GM19328 (cell line): ENCODE measurements at regions not wholly inside any gene's neighbourhood (a gene's known extent, or its start where the extent isn't known, plus 50 kb on each side); places are given as distances from the start of the nearest gene placed in this dataset.

ENCODE experiments used
- ATAC-seq: cut with Tn5 transposase; IDR thresholded peaks from one replicate; pipeline ENCODE4 v1.9.1; 2021; ENCODE audit warnings: mild to moderate bottlenecking, moderate library complexity; ENCODE audit not compliant: unreplicated experiment

- no peak for ATAC-seq
Measured at GRCh38 chr16:85370543-85370880, 242.6 kb upstream of the GSE1 start.

- ATAC-seq, result no peak
Measured at GRCh38 chr16:85370881-85371651, 242.1 kb upstream of the GSE1 start.

- ATAC-seq, result no peak
Measured at GRCh38 chr16:85371948-85372347, 241.2 kb upstream of the GSE1 start.

- ATAC-seq, result no peak
Measured at GRCh38 chr16:85372627-85373372, 240.3 kb upstream of the GSE1 start.

GRCh38 chr16:85373741-85374570 is 239.2 kb upstream of the GSE1 start:
- ATAC-seq, result no peak

- ATAC-seq, result no peak
Measured at GRCh38 chr16:85374571-85374872, 238.6 kb upstream of the GSE1 start.

- ATAC-seq, result no peak
Measured at GRCh38 chr16:85375282-85375681, 237.8 kb upstream of the GSE1 start.

DNA sequence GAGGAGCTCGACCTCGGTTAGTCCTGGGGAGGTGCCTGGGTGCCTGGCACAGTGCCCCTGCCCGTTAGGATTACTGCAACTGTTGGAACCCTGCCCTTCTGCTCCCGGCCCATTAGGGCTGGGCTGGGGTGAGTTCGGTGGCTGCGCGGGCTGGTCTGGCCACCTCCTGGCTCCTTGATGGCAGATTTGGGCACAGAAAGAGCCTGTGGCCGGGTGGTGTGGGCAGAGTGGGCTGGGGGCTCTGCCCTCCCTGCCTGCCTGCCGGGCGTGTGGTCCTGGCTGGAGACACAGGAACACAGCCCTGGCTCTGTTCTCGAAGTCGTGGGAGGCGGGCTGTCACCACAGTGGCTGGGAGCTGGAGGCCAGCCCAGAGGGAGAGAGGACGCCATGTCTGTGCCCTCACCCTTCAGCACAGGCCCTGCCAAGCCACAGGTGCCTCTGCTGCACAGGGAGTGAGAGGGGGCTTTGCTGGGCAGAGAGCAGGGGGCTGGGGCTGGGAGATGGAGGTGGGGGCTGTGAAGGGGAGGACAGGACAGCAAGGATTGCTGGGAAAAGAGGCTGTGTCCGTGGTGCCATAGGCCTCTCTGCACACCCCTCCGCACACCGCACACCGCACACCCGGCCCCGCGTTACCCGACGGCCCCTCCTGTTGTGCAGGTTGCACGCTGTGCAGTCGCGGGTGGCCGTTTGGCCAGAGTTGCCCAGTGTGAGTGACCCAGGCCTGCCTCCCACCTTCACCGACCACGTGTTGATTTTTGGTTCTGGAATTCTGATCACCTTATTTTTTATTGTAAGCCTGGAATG is 236.6 kb upstream of the GSE1 start:
- ATAC-seq, result no peak

GRCh38 chr16:85377388-85378144 is 235.6 kb upstream of the GSE1 start:
- ATAC-seq, result no peak

GRCh38 chr16:85378145-85379040 is 234.7 kb upstream of the GSE1 start:
- ATAC-seq, result no peak

GRCh38 chr16:85379041-85380001 is 233.8 kb upstream of the GSE1 start:
- no peak for ATAC-seq

GRCh38 chr16:85380002-85380395 is 233.1 kb upstream of the GSE1 start:
- ATAC-seq, result no peak

GRCh38 chr16:85380905-85381737 is 232.0 kb upstream of the GSE1 start:
- ATAC-seq, result no peak

DNA sequence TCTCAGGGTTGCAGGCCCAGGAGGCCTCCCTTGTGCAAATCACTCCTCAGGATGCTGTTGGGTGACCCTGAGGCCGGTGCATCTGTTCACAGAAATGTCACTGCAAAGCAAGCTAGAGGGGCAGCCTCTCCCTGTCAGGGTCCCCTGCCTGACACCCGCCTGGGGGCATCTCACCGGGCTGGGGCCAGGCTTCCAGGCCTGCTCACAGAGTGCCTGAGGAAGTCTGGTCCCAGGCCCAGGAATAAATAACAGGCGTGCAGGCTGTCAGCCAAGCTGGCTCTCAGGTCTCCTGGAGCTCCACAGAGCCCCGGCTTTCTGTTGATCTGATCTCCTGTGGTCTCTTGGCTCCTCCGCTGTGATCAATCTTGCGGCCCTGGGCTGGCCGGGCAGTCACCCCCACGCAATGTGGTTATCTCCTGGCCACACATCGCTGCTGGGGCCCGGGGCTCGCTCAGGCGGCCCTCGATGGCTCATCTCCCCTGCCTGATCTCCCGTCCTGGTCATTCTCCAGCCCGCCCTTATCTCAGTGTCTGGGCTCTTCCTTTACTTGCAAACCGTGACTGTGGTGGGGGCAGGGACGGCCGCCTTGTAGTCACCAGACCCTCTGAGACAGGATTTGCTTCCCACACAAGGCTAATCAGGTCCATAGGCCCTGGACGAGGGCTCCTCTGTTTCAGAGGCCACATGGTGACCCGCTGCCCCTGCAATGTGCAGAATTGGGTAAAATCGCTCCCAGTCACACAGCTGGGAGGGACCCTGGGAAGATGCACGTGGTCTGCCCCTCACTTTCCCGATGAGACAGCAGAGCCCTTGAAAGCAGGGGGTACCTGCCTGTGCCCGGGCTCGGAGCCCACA is 231.2 kb upstream of the GSE1 start:
- no peak for ATAC-seq

DNA sequence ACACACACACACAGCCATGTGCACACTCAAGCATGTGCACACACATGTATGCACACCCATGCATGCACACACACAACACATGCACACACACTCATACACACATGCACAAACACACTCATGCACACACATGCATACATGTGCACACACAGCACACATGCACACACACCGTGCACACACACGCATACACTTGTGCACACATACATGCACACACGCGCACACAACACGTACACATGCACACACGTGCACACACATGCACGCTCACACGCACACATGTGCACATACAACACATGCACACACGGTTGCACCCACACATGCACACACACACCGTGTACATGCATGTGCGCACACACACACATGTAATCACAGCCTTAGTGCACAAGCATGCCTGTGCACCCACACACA is 230.4 kb upstream of the GSE1 start:
- no peak for ATAC-seq
